Fibroblast of pulmonary artery (primary cell): ENCODE measurements at regions not wholly inside any gene's neighbourhood (a gene's known extent, or its start where the extent isn't known, plus 50 kb on each side); places are given as distances from the start of the nearest gene placed in this dataset.

ENCODE experiments used
- DNase-seq: peaks from one replicate; pipeline ENCODE4 v3.0.0-alpha.2; 2010; ENCODE audit warnings: low read depth
- H3K4me3 ChIP-seq: replicated peaks from 2 replicates; pipeline ENCODE4 v1.5.1; 2011; ENCODE audit warnings: low read depth, mild to moderate bottlenecking, control low read depth, low read length, moderate library complexity
- CTCF ChIP-seq: IDR thresholded peaks from 2 replicates; pipeline ENCODE4 v1.5.1; 2011; ENCODE audit warnings: mild to moderate bottlenecking, control low read depth, low read length, inconsistent platforms; ENCODE audit errors: missing control alignments

DNA sequence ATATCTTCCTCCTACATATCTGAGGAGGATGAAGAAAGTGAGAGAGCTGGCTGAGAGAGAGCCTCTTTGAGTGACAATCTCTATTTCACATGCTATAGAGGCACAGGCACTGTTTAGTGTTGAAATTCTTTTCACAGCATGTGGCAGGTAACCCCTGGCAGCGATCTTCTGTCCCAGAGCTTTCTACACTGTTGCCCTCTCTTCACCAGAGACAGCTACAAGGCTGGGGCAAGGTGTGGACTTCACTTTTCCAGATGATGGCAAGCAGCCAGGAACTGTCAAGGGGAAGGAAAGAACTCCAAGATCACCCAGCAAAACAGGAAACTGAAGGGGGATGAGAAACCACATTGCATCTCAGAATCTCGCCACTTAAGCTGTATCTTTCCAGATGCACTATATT lies 205.2 kb downstream of the CAAP1 start:
- no peak overlapping the region for H3K4me3 ChIP-seq
- no peak for TF ChIP-seq CTCF
- DNase-seq: peak; percentile 3

DNA sequence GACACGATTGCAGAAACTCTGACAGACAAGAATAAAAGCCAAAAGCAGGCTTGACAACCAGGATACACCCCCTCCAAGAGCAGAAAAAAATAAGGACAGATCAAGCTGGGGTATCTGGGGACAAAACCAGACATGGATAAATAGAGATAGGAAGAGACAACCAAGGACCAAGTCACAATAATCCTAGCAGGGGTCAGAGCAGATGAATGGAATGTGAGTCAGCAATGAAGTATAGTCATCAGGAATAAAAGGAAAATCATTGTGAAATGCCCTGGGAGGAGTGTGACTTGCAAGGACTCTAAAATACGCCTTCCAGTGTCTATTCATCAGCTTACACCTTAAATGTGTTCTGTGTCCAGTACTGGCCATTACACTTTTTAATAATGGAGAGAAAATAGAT lies 206.8 kb downstream of the CAAP1 start:
- TF ChIP-seq CTCF: no peak

DNA sequence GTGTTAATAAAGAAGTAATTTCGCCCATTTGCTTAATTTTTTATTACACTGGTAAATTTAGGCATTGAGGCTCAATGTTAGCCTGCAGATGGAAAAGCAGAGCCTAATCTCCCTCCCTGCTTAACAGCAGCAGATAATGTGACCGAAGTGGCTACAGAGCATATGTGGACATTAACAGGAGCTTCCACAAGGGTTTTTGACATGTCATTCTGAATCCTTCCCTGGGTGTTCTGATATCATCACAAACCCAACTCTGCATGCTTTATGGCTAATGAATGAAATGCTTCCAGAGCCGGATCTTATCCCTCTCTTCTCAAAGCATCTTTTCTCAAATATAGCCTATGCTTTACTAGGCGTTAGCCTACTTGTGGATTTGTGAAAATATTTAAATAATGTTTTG lies 208.6 kb downstream of the CAAP1 start:
- no peak for DNase-seq
- no peak for TF ChIP-seq CTCF
- no peak overlapping the region for H3K4me3 ChIP-seq

More for the DNA sequence above, 206.8 kb downstream of the CAAP1 start:
- DNase-seq: peak; percentile 2
- H3K4me3 ChIP-seq: no peak overlapping the region

DNA sequence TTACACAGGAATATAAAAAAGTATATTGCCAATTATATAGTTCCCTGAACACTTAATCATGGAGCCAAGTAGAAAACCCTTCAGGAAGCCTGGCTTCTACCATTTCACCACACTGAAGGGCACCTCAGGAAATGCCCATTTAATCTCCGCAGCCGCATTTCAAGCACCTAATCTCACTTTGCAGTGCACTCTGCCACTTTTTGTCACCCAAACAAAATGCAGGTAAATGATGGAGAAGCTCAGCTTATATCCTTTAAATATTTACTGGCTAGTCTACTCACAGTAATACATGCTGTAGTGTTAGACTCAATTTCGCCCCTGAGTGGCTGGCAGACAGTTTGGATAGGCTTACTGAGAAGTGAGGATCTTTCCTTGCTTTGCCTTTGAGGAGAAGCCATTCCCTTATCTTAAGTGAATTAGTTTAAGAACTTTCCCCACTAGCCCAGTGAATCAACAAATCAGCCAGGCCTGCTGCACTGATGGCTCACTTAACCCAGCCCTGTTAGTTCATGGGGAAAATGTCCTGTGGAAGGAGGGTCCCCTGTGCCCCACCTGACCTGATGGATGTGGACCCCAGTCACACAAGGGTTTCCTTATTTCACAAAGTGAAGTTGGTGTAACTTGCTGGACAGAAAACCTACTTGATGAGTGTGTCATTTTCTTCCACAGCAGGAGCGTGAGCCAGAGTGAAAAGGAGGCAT lies 209.7 kb downstream of the CAAP1 start:
- no peak for TF ChIP-seq CTCF
- no peak overlapping the region for H3K4me3 ChIP-seq
- DNase-seq: no peak

DNA sequence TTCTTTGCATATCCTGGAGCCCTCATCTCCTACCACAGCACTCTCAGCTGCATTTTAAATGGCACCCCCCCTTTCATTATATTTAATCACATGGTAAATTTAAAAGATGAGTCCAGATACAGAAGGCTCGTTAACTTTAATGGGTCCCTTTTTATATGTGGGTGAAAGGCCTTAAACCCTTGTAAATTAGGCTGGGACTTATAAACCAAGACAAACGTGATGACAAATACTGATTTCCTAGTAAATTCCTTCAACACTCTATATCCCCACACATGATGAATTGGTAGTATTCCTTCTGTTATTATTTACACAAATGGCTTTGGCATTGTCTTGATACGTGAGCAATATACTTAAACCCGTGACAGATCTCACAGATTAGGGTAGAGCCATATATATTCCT lies 210.6 kb downstream of the CAAP1 start:
- no peak for TF ChIP-seq CTCF
- no peak overlapping the region for H3K4me3 ChIP-seq
- DNase-seq: no peak

- H3K4me3 ChIP-seq: no peak overlapping the region
- no peak for DNase-seq
- no peak for TF ChIP-seq CTCF
Measured at GRCh38 chr9:26677965-26678706, 214.5 kb downstream of the CAAP1 start.
